NCI-H2081 (cell line): ENCODE measurements at regions not wholly inside any gene's neighbourhood (a gene's known extent, or its start where the extent isn't known, plus 50 kb on each side); places are given as distances from the start of the nearest gene placed in this dataset.

Source experiments
- DNase-seq, 2 experiments: peaks; one replicate each; lab custom pipeline; 2025; lab: John Stamatoyannopoulos, UW

- DNase-seq: no peak
Measured at GRCh38 chr17:71331754-71332325, 789.0 kb upstream of the SOX9 start.

DNA sequence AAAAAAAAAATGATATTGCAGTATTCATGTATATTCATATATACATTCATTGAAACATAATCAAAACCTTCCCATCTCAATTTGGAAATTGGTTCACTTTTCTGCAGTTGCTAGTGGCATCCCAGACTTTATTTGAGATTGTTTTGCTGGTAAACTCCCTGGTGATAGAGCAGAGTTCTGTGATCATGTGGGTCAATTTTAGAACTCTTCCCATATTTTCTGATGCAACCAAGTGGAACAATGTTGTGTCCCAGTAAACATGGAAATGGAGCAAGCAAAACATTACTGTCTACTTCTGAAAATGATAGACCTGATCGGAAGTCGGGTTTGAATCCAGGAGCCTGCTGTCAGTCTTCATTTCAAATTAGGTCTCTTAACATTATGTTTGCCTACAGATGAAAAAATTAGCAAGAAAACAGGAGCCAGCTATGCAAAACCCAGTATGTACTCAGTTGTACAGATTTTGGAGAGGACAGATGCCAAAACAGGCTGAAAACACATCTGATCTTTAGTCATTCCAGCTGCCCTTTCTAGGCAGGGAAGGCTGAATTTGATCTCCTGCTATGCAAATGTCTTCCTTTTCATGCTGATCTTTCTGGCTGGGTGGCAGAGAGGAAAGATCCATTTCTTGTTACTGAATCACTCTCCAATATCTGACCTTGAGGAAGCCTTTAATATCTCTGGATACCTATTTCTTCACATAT is 786.6 kb upstream of the SOX9 start:
- DNase-seq: no peak

GRCh38 chr17:71335212-71335611 is 785.6 kb upstream of the SOX9 start:
- no peak for DNase-seq

DNA sequence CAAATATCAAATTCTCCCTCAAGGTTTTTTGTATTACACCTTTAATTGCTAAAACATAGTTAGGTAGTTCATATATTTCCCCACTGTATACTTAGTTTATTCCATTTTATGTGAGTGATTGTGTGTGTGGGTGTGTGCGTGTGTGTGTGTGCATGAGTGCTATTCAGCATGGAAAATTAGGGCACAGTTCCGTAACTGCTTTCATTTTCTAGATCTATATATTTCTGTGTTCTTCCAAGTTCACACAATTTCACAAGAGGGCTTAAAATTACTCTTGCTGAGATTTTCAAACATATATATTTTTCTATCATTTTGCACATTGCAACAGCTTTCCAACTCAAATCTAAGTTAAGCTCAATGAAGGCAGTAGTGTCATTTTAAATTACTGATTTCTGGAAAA is 782.9 kb upstream of the SOX9 start:
- no peak for DNase-seq

DNA sequence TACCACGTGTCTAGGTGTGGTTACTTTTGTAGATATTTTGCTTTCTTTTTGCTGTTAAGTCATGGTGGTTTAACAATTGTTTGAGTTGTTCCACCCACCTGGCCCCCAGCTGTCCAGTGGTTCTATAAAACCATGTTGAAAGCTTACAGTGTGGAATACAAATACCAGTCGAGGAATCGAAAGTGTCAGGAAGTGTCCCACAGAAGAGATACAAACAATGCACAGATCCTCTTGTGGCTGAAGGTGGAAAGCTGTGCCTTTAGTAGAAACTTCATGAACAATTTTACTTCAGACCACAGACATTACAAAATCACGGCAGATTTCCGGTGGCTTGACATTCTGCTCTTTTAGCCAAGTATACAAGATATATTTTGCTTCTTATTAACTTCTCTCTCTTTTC is 782.4 kb upstream of the SOX9 start:
- no peak for DNase-seq

DNA sequence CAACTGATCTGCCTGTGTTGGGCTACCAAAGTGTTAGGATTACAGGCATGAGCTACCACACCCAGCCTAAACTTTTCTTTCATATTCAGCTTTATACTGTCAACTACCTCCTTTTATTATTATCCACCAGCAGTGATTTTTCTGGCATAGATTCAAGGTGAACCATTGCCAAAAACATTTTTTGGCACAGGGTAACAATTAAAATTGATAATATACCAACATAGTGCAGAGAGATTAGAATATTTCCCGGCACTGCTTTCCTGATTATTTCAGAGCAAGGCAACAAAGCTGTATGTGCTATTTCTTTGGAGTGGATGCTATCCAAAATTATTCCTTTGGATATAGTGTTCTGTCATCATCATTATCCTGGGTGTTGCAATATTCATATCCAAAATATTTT is 781.6 kb upstream of the SOX9 start:
- peak; percentile 6 to 40 for DNase-seq

GRCh38 chr17:71342737-71343136 is 778.1 kb upstream of the SOX9 start:
- no peak for DNase-seq

DNA sequence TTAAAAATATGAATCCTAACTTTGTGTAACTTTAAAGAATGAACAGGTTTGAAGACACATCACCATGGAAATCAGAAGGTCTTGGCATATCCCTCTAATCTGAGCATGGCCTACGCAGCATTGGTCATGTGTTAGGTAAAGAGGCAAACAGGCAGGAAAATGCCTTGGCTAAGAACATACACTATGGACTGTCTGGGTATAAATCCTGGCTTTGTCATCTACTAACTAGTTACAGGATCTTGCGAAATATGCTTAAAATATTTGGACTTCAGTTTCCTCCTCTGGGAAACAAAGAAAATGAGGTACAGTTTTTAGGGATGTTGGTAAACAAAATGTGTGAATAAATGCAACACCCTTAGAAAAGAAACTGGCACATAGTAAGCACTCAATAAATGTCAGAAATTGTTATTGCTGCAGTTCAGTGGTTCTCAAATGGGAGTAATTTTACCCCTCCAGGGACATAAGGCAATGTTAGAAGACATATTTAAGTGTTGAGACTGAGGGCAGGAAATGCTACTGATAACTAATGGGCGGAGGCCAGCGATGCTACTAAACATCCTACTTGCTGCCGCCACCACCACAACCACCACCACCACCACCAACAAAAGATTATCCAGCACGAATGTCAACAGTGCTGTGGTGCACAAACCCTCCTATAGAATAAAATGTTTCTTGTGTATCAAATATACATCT is 770.8 kb upstream of the SOX9 start:
- DNase-seq: no peak

- no peak for DNase-seq
Measured at GRCh38 chr17:71360301-71360700, 760.5 kb upstream of the SOX9 start.

DNA sequence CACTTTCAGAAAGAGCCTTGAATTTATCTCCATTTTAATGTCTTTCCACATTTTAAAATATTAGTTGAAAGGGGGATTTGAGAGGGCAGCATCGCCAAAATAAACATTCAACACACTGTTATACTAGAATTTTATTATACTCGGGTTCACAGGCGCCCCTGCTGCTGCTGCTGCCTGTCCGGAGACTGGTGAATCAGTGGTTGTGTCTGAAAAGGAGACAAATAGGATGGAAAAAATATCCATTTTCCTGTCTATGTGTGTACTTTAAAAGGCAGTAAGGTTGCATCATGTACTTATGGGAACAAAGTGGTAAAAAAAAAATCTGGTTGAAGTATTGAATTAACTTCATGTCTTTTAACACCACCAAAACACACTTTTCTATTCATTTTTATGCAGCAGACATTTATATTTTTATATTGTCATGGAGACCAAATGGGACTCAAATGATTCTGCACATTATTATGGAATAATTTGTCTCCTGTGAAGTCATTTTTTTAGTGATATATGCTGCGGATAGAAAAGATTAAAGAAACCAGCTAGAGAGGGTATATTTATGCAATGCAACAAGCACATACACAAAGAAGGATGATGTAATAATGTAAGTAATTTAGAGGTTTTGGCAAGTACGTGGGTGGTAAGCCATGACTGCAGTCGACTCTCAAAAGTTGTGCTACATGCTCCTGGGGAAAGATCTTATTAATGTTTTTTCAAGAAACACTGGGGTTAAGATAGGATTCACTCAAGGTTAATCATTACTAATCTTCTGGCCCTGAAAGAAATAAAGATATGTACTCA is 759.0 kb upstream of the SOX9 start:
- DNase-seq: no peak

GRCh38 chr17:71363661-71364060 is 757.2 kb upstream of the SOX9 start:
- no peak for DNase-seq

DNA sequence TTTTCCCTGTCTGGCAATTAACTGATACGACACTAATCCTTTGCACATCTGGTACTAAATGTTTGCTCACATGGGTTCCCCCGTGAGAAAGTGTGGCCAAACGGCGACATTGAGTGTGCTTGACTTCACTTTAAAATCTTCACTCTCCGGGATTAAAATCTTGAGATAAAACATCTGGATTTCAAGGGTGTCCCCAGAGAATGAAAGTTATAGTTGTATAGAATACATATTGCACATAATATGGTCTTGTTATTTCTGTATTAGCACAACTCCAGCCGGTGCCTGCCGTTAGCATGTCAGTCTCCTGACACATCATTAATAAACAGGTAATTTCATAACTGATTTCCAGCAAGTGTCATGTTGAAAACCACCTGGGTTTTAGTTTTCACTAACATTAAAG is 749.0 kb upstream of the SOX9 start:
- no peak for DNase-seq

DNA sequence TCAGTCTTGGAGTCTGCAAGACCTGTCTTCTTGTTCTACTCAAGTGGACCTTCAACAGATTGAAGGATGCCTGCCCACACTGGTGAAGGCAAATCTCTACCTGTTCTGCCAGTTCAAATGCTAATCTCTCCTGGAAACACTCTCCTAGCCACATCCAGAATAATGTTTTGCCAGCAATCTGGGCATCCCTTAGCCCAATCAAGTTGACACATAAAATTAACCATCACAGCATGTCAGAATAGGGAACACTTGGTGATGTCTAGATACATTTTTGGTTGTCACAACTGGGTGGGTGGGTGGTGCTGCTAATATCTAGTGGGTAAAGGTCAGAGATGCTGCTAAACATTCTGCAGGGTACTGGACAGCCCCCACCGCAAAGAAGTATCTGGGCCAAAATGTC is 744.9 kb upstream of the SOX9 start:
- no peak for DNase-seq

- DNase-seq: no peak
Measured at GRCh38 chr17:71376933-71377332, 743.9 kb upstream of the SOX9 start.

GRCh38 chr17:71378036-71378435 is 742.8 kb upstream of the SOX9 start:
- DNase-seq: no peak

DNA sequence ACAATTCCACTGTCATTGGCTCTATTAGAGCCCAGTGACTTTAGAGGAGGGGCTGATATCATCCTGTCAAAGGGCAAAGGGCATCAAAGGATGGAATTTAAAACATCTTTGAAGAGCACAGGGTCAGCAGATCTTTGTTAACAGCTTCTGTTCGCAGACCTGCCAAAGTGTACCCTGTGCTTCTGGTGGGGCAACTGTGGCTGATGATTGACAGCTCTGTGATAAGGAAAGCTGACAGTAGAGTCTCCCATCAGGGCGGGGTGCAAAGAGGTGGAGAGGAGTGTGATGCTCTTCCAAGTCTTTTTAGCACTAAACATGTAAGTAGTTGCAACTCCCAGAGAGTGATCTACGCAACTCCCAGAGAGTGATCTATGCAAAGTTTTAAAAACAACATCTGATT is 742.1 kb upstream of the SOX9 start:
- DNase-seq: no peak

- DNase-seq: no peak
Measured at GRCh38 chr17:71379512-71379911, 741.3 kb upstream of the SOX9 start.

DNA sequence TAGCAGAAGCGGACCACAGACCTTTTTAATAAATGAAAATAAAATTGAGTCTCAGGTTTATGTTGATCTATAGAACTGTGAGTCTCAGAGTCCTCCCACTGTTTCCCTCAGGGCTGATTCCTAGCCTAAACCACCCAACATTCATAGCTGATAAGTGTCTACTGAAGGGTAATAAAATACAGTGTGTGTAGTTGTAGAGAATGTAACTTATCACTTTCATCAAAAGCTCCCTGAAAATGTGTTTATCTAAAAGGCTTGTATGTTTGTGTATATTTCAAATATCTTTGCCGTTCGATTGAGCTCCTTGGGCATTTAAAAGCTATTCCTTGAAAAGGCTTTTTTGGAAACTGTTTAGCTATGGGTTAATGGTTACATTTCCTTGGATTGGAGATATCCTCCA is 740.3 kb upstream of the SOX9 start:
- DNase-seq: no peak

DNA sequence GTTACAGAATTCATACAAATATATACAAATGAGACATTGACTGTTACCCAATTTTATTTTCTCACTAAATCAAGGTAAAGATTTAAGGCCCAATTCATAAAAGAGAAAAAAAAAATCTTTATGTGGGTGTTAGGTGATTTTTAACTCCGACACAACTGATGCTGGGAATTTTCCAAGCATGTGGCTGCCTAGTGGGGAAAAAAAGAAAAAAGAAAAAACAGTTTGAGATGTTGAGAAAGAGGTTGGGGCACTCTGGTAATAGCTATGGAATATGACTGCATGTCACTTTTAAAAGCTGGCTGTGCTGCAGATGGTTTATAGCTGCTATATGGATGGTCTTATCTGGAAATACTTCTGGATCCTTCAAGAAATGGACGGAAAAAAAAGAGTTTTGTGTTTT is 739.9 kb upstream of the SOX9 start:
- no peak for DNase-seq

DNA sequence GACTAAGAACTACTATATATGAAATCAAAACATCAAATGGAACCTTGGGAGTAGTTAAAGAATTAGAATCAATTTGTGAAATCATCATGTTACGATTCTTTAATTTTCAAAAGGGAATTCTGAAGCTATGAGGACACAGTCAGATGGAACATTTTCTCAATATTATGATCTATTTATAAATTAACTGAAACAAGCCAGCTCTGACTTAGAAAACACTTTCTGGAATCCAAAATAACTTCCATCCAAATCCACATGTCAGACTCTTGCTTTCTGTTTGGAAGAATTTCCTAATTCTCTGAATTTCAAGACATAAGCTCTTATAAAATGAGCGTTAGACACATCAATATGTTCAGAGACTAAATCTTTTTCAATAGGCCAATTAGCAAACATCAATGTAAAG is 737.7 kb upstream of the SOX9 start:
- DNase-seq: no peak

DNA sequence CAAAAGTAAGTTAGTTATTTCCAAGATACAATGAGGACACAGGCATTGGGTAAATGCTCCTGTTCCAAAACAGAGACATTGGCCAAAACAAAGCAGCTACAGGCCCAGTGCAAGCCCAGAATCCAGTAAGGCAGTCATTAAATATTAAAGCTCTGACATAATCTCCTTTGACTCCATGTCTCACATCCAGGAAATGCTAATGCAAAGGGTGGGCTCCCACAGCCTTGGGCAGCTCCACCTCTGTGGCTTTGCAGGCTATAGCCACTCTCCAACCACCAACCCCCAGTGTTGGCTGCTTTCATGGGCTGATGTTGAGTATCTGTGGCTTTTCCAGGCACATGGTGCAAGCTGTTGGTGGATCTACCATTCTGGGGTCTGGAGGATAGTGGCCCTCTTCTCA is 733.4 kb upstream of the SOX9 start:
- no peak for DNase-seq

GRCh38 chr17:71392715-71393567 is 727.9 kb upstream of the SOX9 start:
- DNase-seq: no peak
